ENCODE measurements at regions not wholly inside any gene's neighbourhood (a gene's known extent, or its start where the extent isn't known, plus 50 kb on each side); places are given as distances from the start of the nearest gene placed in this dataset.

DNA sequence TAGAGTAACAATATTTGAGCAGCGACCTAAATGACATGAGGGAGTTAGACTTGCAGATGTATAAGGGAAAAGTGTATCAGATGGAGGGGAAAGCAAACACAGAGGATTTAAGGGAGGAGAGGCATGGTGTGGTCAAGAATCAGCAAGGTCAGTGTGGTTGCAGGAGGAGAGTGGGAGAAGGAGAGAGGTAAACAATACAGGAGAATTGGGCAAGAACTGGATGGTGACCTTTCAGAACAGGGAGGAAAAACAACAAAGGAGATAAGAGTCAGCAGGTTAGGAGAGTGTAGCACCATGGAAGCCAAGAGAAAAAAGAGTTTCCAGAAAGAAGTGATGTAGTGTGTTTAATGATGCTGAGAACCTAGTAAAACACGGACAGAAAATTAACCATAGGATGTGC lies 178.5 kb downstream of the PAPSS1 start:
- Histone ChIP-seq H3K4me3 (replicated peaks; ENCODE audit: low read depth, low read length) (no peak overlapping the region), H3K27me3 (replicated peaks; ENCODE audit: control insufficient read depth, insufficient read depth, low read length) (no peaks in the 10 kb centered on the region), H3K36me3 (ENCODE audit: control insufficient read depth, insufficient read depth, low read length) (no peaks in the 10 kb centered on the region)
- DNase-seq (ENCODE audit: extremely low read depth, insufficient read length): no peak
- no peak for TF ChIP-seq CTCF (IDR thresholded peaks at IDR 0.05; ENCODE audit: insufficient read depth, low read length, poor library complexity, severe bottlenecking)

DNA sequence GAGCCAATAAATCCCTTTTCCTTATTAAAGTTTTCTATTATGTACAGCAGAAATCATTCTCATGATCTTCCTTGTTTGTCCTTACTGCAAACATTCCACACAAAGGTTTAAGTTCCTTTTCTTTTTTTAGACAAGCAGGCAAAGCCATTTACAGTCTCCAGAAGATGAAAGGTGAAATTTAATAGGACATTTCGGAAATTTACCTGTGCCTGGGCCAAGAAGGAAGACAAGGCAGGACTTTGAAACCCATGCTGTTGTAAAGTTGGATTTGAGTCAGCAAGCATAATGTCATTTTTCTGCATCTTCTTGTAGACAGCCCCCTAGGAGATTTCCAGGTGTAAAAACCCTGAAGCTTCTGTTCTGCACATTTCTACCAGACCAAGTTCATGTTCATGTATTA lies 188.1 kb downstream of the PAPSS1 start:
- H3K27me3 ChIP-seq (replicated peaks; ENCODE audit: control insufficient read depth, insufficient read depth, low read length): no peaks in the 10 kb centered on the region
- DNase-seq (ENCODE audit: extremely low read depth, insufficient read length): no peak
- H3K36me3 ChIP-seq (ENCODE audit: control insufficient read depth, insufficient read depth, low read length): no peaks in the 10 kb centered on the region
- H3K4me3 ChIP-seq (replicated peaks; ENCODE audit: low read depth, low read length): no peak overlapping the region
- TF ChIP-seq CTCF (IDR thresholded peaks at IDR 0.05; ENCODE audit: insufficient read depth, low read length, poor library complexity, severe bottlenecking): no peak

DNA sequence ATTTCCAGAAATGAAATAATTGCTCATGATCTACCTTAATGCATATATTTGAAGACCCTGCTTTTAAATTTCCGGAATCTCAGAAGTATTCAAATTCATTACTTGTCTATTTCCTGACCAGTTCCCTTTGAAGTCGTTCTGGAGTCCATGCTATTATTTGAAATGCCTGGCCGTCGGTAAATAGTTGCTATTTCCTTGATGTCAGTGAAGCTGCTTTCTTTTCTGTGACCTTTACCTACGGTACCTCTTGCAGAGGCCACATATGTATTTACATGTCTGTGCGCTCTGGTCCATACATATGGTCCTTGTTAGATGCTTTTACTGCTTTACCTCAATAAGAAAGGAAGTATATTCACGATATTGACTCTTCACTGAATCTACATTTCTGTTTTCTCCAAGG lies 199.7 kb downstream of the PAPSS1 start:
- H3K27me3 ChIP-seq (replicated peaks; ENCODE audit: control insufficient read depth, insufficient read depth, low read length): no peaks in the 10 kb centered on the region
- H3K4me3 ChIP-seq (replicated peaks; ENCODE audit: low read depth, low read length): no peak overlapping the region
- DNase-seq (ENCODE audit: extremely low read depth, insufficient read length): no peak
- no peak for TF ChIP-seq CTCF (IDR thresholded peaks at IDR 0.05; ENCODE audit: insufficient read depth, low read length, poor library complexity, severe bottlenecking)
- no peaks in the 10 kb centered on the region for H3K36me3 ChIP-seq (ENCODE audit: control insufficient read depth, insufficient read depth, low read length)

- Histone ChIP-seq H3K27me3 (replicated peaks; ENCODE audit: control insufficient read depth, insufficient read depth, low read length) (no peaks in the 10 kb centered on the region), H3K36me3 (ENCODE audit: control insufficient read depth, insufficient read depth, low read length) (no peaks in the 10 kb centered on the region), H3K4me3 (replicated peaks; ENCODE audit: low read depth, low read length) (no peak overlapping the region)
- peak; percentile 19 for TF ChIP-seq CTCF (IDR thresholded peaks at IDR 0.05; ENCODE audit: insufficient read depth, low read length, poor library complexity, severe bottlenecking)
- no peak for DNase-seq (ENCODE audit: extremely low read depth, insufficient read length)
Observed at GRCh38 chr4:107519053-107519452, 201.0 kb downstream of the PAPSS1 start.

DNA sequence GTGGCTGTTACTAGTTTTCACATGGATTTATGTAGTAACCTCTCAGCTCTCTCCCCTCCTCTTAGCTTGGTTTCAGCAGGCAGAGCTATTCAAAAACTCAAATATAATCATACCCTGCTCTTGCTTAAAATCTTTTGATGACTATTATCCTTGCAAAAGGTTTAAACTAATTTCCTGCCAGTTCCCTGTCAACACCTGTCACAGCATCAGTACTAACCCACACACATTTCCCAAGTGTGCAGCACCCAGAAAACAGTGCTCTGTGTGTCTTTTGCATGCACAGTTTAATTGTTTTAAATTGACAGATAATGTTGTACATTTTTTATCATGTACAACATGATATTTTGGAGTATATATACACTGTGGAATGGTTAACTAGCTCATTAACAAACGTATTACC lies 202.0 kb downstream of the PAPSS1 start:
- Histone ChIP-seq H3K4me3 (replicated peaks; ENCODE audit: low read depth, low read length) (no peak overlapping the region), H3K36me3 (ENCODE audit: control insufficient read depth, insufficient read depth, low read length) (no peaks in the 10 kb centered on the region), H3K27me3 (replicated peaks; ENCODE audit: control insufficient read depth, insufficient read depth, low read length) (no peaks in the 10 kb centered on the region)
- TF ChIP-seq CTCF (IDR thresholded peaks at IDR 0.05; ENCODE audit: insufficient read depth, low read length, poor library complexity, severe bottlenecking): no peak
- no peak for DNase-seq (ENCODE audit: extremely low read depth, insufficient read length)

DNA sequence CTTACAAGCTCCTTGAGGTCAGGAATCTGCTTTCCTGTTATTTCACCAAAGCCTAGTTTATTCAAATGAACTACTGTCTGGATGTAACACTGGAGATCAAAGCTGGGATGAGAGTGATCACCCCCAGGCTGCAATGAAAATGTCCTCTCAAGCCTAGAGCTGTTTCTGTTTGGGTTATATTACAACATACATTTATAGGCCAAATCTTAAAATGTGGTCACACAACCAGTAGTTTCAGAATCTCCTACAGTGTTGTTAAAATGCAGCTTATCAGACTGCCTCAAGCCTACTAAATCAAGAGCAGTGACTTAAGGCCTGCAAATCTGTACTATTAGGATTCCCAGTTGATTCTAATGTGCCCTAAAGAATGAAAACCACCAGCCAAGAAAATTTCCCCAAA lies 207.5 kb downstream of the PAPSS1 start:
- Histone ChIP-seq H3K4me3 (replicated peaks; ENCODE audit: low read depth, low read length) (no peak overlapping the region), H3K27me3 (replicated peaks; ENCODE audit: control insufficient read depth, insufficient read depth, low read length) (no peaks in the 10 kb centered on the region), H3K36me3 (ENCODE audit: control insufficient read depth, insufficient read depth, low read length) (no peaks in the 10 kb centered on the region)
- TF ChIP-seq CTCF (IDR thresholded peaks at IDR 0.05; ENCODE audit: insufficient read depth, low read length, poor library complexity, severe bottlenecking): no peak
- no peak for DNase-seq (ENCODE audit: extremely low read depth, insufficient read length)
